BE2C (cell line): ENCODE measurements at regions not wholly inside any gene's neighbourhood (a gene's known extent, or its start where the extent isn't known, plus 50 kb on each side); places are given as distances from the start of the nearest gene placed in this dataset.

Source experiments
- DNase-seq: peaks from one replicate; pipeline ENCODE4 v3.0.0-alpha.2; 2020
- H3K27me3 ChIP-seq: fragments of 250-450 bp; sonication (Bioruptor Pico); 2 replicates; pipeline ENCODE4 v1.5.1; 2020; ENCODE audit warnings: mild to moderate bottlenecking
- H3K36me3 ChIP-seq: fragments of 250-450 bp; sonication (Bioruptor Pico); 2 replicates; pipeline ENCODE4 v1.5.1; 2020; ENCODE audit warnings: mild to moderate bottlenecking
- H3K4me1 ChIP-seq: fragments of 250-450 bp; sonication (Bioruptor Pico); 2 replicates; pipeline ENCODE4 v1.5.1; 2020
- H3K4me3 ChIP-seq: 2 replicates; pipeline ENCODE4 v1.5.1; 2011; ENCODE audit warnings: low read depth, low read length
- H3K9me3 ChIP-seq: fragments of 250-450 bp; sonication (Bioruptor Pico); 2 replicates; pipeline ENCODE4 v1.5.1; 2020
- TF ChIP-seq, protein P1 (sequence below): IDR thresholded peaks from 2 replicates; pipeline ENCODE4 v1.5.1; 2012; ENCODE audit warnings: mild to moderate bottlenecking, low read depth, low read length

- TF ChIP-seq, protein P1, sequence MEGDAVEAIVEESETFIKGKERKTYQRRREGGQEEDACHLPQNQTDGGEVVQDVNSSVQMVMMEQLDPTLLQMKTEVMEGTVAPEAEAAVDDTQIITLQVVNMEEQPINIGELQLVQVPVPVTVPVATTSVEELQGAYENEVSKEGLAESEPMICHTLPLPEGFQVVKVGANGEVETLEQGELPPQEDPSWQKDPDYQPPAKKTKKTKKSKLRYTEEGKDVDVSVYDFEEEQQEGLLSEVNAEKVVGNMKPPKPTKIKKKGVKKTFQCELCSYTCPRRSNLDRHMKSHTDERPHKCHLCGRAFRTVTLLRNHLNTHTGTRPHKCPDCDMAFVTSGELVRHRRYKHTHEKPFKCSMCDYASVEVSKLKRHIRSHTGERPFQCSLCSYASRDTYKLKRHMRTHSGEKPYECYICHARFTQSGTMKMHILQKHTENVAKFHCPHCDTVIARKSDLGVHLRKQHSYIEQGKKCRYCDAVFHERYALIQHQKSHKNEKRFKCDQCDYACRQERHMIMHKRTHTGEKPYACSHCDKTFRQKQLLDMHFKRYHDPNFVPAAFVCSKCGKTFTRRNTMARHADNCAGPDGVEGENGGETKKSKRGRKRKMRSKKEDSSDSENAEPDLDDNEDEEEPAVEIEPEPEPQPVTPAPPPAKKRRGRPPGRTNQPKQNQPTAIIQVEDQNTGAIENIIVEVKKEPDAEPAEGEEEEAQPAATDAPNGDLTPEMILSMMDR: no peak
Observed at GRCh38 chr5:156189628-156190027, 137.3 kb upstream of the SGCD start.

DNA sequence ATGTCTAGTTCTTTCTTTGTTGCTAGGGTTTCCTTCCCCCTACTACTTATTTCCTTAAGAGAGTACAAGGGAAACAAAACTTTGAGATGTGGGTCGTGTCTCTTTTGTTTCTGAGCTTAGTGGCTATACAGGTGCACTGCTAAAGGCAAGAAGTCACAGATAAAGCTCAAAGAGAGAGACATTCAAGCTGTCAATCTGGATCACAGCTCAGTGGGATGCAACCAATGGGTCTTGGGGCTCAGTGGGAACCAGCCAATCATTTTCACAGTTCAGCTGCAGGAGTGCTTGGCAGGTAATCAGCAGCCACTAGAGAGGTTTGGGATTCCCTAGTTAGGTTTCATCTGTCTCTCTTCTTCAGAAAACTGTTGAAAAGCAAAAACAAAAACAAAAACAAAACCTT lies 135.4 kb upstream of the SGCD start:
- DNase-seq: no peak
- no peaks in the 10 kb centered on the region for H3K36me3 ChIP-seq
- no peaks in the 10 kb centered on the region; the same call in none of the 2 replicates for H3K9me3 ChIP-seq
- no peak overlapping the region for H3K4me3 ChIP-seq
- H3K27me3 ChIP-seq: no peaks in the 10 kb centered on the region
- no peaks in the 10 kb centered on the region for H3K4me1 ChIP-seq
- TF ChIP-seq, protein P1: no peak

More at GRCh38 chr5:156189628-156190027, 137.3 kb upstream of the SGCD start:
- Histone ChIP-seq H3K27me3 (no peaks in the 10 kb centered on the region), H3K4me3 (no peak overlapping the region), H3K9me3 (no peaks in the 10 kb centered on the region; the same call in none of the 2 replicates), H3K36me3 (no peaks in the 10 kb centered on the region), H3K4me1 (no peaks in the 10 kb centered on the region)
- DNase-seq: no peak

DNA sequence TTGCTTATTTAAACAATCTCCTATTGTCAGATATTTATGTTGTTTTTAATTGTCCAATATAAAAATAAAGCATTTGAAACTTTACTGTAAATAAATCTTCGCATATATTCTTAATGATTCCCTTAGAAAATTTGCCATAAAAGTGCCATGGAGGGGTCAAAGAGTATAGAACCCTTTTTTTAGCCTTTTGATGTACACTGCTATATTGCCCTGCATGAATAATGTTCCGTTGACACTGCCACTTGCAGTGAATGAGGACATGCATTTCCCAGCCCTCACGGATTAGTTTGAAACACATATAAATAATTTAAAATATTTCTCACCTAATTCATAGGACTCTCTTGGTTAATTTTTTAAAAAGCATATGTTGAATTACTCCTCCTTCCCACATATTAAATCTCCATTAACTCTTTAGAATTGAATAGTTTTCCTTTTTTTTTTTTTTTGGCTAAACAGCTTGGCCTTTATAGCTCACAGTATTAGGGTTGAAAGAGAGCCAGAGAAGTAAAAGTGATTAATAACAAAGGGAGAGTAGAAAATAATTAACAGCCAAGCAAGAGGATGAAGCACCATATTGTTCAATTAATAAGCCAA lies 129.8 kb upstream of the SGCD start:
- Histone ChIP-seq H3K4me1 (no peaks in the 10 kb centered on the region), H3K36me3 (no peaks in the 10 kb centered on the region), H3K9me3 (no peaks in the 10 kb centered on the region), H3K4me3 (no peak overlapping the region), H3K27me3 (no peaks in the 10 kb centered on the region)
- no peak for DNase-seq
- TF ChIP-seq, protein P1: no peak

DNA sequence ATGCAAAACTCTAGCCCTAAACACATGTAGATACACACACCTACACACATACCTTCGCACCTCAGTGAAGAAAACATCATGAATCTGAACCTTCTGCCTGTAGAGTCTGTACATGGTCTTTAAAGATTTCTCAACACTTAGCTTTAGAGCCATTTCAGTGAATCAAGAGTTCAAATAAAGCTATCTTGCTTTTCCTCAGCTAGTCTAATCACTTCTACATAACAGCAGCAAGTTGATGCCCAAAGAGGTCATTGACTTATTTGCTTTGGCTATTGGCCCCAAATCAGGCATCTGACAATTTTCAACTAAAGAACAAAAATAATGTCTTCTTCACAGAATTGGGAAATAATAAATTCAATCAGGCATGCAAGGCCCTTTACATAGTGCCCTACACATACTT lies 127.9 kb upstream of the SGCD start:
- no peaks in the 10 kb centered on the region for H3K27me3 ChIP-seq
- no peak for DNase-seq

DNA sequence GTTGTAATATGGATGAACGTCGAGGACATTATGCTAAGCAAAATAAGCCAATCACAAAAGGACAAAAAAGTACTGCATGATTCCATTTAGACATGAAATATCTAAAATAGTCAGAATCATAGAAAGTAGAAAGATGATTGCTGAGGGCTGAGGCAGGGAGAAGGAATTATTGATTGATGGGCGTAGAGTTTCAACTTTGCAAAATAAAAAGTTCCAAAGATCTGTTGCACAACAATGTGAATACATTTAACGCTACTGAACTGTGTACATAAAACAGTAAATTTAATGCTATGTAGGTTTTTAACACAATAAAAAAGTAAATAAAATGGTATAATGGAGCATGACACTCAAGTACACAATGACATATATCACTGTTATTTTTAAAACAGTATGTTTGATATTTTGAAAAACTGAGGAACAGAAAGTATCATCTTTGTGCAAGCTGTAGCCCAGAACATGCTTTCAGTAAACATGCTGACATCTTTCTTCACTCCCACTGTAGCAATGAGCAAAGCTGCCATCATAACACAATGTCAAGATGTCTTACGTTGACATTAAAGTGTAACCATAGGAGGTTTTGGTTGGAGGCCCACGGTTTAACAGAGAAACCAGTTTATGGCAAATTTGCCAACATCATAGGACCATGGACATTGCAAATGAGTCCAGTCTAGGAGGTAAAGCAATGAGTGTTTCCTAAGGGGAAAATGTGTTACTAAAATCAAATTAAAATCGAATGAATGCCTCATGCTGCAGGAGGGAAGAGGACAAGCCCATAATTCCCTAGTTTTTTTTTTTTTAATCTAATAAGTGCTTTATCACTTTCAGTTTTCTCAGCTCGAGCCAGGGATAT lies 125.8 kb upstream of the SGCD start:
- Histone ChIP-seq H3K27me3 (no peaks in the 10 kb centered on the region), H3K9me3 (no peaks in the 10 kb centered on the region), H3K36me3 (no peaks in the 10 kb centered on the region), H3K4me1 (no peaks in the 10 kb centered on the region), H3K4me3 (no peak overlapping the region)
- DNase-seq: no peak
- TF ChIP-seq, protein P1: no peak

More for the DNA sequence above, 127.9 kb upstream of the SGCD start:
- Histone ChIP-seq H3K4me1 (no peaks in the 10 kb centered on the region), H3K9me3 (no peaks in the 10 kb centered on the region), H3K4me3 (no peak overlapping the region), H3K36me3 (no peaks in the 10 kb centered on the region)
- TF ChIP-seq, protein P1: no peak
